Fibroblast of upper back skin (primary cell): ENCODE measurements at regions not wholly inside any gene's neighbourhood (a gene's known extent, or its start where the extent isn't known, plus 50 kb on each side); places are given as distances from the start of the nearest gene placed in this dataset.
"Not testable (repeated sequence)": the region's sequence is repeated elsewhere in the genome, so short reads cannot be mapped to it uniquely, and the experiment has no call there.

Experiments
- DNase-seq: peaks from one replicate; pipeline ENCODE4 v3.0.0-alpha.2; 2013

DNA sequence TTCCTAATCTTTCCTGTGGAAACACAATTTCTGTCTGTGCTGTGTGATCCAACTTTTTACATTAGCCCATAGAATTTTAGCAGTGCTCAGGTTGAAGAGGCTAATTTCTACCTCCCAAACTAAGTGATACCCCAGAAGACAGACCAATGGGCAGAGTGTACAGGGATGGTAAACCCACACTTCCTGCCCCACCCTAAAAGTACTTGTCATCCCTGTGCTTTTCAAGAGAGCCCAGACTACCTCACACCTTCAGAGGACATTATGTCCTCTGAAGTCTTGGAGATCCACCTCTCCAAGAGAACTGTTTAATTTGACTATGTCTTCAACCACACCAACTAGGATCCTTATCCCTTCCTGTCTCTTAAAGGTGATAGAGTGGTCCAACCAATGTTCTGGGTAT, 82.0 kb upstream of the ACSL1 start:
- DNase-seq, result no peak

DNA sequence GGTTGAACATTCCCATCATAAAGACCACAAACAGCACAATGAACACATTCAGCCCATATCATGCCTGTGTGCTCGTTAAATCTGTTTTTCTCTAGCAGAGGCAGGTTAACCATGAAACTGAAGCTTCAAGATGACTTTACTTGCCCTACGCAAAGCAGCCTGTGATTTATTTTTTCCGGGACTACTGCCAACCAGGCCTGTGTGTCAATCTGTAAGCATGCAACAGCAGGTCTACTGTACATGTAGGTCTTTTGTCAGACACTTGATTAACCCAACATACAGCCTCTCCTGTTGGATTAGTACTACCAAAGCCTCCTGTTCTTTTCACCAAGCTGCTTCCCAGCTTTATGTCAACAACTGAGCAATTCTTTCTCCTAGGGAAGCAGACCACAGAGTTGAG, 85.5 kb upstream of the ACSL1 start:
- peak; percentile 66 for DNase-seq

DNA sequence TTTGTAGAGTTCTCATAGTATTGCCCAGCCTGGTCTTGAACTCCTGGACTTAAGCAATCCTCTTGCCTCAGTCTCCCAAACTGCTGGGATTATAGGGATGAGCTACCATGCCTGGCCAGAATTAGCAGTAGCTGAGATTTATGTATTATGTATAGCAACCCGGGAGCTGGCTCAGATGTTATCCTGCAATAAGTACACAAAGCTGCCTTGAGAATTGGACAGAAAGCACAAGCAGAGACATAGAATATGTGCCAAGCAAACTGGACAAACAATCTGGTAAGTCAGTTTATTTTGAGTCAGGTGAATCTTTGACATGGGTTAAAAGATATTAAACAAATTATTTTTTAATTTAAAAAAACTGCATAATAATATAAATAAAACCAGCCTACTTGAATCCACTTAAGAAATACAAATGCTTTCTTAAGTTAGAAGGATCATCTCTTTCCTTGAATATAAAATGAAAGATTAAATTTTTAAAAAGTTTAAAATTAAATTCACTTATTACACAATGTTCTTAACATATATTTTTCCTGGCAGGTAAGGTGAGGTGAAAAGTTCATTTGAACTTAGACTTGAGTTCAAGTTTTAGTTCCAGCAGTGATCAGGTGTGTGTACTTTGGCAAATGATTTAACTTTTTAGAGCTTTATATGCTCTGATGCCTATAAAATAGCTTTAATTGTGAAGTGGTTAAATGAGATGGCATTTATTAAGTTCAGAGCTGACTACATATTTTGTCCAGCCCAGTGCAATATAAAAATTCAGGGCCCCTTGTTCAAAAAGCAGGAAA, 87.8 kb upstream of the ACSL1 start:
- DNase-seq, result no peak

DNA sequence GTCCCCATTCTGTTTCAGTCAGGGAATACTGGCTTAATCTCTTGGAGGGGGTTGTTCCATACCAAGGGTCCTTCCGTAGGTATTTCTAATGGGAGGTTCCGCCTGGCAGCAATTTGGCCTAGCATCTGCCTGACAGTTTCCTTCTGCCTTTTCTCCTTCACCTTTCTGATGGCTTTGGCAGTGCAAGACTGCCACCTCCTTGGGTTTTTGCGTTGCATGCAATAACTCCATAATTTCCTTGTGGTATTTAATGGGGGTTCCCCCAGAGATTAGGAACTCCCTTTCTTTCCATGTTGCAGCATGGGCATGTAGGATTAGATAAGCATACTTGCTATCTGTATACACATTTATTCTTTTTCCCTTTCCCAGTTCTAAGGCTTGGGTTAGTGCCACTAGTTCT, 93.0 kb upstream of the ACSL1 start:
- DNase-seq, result not testable (repeated sequence)

DNA sequence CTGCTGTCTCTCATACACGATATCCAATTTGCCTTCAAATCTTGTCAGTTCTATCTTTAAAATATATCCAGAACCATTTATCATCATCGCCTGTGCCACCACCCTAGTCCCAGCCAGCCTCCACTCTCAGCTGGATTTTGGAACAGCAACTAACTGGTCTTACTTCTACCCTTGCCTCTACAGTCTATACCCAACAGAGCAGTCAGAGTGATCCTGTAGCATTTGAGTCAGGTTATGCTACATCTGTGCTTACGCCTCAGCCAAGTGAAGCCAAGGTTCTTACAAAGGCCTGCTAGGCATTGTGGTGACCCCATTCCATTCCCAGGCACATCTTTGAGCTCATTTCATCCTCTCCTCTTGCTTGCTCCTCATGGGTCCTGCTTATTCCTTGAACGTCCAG, 95.7 kb upstream of the ACSL1 start:
- no peak for DNase-seq

DNA sequence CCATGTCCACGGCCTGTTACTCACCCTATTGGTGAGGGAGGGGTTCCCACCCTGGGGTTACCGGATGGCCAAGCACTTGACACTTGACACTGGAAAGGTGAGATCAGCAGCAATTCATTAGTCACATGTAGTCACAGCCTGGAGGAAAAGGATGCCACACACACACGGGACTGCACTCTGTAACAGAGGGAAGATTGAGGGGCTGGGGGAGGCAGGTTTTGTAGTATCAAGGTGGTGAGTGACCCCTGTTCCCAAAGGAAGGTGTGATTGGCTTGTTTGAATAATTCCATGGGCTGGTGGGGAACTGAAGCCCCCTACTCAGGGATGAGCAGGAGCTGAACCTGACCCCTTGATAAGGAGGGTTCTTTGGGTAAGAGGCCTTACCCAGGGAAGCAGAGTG, 96.0 kb upstream of the HELT start:
- no peak for DNase-seq

DNA sequence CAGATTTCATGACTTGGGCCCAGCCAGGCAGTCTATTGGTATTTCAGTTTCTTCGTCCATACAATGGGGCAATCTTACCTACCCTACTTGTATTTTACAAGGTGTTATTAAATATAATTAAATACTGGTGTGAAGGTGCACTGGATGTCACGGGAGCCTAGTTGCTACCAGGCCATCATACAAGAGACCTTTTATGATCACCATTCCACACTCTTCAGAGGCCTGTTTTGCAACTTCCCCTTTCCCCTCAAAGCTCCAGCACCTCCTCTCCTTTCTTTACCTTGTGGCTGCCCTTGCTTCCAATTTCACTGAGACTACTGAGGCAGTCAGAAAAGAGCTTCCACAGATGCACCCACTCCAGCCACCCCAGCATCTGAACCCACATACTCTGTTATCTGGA, 93.8 kb upstream of the HELT start:
- no peak for DNase-seq

DNA sequence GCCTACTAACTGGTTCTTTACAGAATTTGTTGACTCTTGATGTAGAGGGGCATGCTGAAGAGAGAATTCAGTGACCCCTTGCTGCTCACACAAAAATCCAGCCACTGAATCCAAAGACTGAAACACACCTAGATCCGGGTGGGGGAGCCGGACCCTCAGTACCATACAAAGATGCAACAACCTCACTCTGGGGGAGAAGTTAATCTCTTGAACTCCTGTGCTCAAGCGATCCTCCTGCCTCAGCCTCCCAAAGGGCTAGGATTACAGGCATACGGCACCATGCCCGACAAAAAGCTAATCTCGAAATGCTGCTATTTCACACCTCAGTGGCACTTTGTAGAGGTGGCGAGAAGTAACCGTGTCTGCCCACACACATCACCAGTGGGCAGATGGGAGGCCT, 88.8 kb upstream of the HELT start:
- no peak for DNase-seq

DNA sequence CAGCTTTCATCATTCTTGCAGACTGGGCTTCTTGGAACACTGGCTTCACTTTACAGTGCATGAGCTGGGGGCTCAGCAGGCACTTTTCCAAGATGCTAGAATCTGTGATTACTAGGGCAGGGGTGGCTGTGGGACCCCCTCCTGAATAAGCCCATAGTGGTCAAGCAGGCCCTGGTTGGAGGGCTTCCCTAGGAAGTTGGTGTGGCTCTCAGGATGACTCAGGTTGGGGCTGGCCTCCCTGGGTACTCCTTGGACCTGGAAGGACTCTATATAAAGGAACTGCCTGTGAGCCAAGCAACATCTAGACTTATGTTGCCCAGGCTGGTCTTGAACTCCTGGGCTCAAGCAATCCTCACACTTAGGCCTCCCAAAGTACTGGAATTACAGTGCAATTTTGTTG, 88.3 kb upstream of the HELT start:
- DNase-seq, result no peak

DNA sequence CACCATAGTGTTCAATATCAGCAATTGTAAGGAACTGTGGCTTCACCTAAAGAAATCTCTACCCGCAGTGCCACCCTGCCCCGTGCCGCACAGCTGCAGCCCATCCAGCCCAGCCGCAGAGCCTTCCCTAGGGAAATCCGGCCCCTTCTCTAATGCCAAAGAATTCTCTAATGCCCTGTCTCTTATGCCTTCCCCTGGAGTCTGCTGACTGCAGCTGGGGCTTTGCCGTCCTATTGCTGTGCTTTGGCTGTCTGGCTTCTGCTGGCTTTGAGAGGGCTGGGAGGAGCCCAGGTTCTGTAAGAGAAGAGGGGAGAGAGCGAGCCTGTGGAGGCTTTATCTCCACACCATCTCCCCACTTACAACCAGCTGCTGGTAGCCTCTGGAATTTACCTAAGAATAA, 85.9 kb upstream of the HELT start:
- DNase-seq, result no peak

DNA sequence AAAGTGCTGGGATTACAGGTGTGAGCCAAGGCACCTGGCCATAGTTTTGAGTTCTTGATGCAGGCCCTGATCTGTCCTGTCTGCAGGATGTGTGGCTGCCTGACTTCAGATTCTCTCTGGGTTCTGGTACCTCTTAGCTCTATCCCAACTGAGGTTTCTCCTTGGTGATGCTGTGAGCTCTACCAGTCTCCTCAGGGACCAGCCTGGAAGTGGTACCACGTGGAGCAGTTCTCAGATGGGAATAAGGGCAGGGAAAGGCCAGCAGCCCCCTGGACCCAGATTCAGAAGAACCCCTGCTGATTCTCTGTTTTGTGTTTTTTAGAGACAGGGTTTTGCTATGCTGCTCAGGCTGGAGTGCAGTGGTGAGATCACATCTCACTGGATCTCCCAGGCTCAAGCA, 85.0 kb upstream of the HELT start:
- no peak for DNase-seq

DNA sequence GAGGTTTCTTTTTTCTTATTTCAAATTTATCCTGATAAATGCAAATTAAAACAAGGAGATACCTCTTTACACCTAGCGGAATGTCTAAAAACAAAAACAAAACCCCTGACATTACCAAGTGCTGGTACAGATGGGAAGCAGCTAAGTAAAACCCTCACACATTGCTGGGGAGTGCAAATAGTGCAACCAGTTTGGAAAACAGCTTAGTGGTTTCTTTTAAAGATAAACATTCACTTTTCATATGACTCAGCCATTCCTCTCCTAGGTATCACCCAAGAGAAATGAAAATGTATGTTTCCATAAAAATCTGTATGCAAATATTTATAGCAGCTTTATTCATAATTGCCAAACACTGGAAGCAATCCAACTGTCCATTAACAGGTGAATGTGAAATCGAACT, 84.1 kb upstream of the HELT start:
- DNase-seq, result no peak

DNA sequence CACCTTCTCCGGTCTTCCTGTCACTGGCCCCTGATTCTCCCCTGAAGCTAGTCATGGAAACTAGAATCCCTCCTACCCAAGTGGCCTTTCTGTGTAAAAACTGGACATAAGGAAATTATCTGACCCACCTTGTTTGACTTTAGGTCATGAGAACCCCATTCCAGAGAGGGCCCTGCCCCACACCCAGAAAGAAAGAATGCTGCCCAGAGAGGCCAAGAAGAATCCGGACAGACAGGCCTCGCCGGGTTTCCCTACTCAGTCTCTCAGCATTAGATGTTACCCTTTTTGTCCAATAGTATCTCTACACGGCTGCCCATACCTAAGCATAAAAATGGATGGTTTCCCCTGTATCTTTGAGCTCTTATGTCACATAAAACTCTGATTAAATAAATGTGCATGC, 83.3 kb upstream of the HELT start:
- DNase-seq, result no peak

DNA sequence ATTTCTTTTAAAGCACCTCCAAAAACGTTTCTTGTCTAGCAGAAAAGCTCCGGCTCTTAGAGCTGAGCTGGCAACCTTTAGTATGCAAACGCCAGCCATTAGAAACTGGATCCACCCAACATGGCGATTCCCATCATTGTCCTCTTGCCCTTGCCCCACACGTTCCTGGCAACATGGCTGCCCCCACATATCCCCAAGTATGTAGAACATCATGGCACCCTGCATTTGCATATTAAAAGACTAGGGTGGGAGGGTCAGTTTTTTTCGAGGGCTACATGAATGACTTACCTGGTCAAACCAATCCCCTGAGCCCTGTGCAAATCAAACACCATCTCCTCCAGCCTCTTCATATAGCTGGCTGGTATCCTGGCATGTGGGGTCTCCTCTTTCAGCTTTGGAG, 82.2 kb upstream of the HELT start:
- no peak for DNase-seq

DNA sequence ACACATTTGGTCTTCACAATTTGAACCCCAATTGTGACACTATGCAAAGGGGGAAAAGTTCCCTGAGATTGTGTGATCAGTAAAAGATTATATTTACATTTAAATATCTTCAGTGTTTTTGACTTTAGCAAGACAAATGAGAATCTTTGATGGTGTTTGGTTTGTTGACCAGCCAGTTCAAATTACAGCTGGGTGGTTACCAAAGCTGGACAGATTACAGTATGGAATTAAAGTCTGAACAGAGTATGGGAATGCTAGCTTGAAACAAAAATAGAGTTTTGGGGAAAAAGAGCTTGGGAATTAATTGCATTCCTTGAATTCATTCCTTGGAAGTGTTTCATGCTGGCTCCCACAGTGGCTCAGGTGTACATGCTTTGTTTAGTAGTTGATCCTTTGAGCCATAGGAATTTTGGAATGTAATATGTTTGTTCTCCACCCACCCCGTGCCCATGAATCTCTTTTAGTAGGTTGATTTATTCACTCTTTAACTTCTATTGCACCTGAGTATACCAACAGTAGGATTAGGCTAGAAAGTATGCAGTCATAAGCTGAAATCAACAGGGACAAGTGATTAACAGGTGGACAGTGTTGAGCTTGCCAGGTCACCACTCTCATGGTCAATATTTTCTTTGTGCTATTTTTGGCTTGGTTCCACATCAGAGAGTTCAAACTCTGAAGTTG, 81.1 kb upstream of the HELT start:
- DNase-seq, result no peak

DNA sequence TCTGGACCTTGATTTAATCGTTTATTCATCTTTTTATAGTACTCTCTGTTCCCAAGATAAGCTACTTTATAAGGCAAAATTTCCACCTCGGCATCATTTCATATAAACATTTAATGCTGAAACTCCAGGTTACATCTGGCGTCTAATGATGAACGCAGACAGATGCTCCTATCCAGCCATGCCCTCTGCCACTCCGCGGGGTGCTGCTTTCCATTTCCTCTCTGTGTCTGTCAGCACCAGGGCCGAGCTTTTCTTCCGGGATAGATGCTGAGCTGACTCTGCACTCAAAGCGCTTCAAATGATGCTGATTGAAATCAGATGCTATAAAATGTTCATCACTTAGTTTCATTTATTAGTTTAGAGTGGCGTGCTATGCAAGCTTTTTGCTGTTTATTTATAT, 80.5 kb upstream of the HELT start:
- no peak for DNase-seq

DNA sequence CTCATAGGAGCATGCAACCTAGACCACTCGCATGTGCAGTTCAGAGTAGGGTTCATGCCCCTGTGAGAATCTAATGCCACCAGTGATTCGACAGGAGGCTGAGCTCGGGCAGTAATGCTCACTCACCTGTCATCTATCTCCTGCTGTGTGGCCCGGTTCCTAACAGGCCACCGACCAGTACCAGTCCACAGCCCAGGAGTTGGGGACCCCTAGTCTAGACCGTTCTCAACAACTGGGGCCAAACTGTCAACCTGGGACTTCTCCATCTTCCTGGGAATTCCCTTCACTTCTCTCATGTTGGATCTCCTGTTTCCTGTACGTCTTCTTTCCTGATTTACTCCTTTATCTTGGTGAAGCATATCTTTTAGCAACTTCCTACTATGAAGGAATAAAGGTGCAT, 79.4 kb upstream of the HELT start:
- no peak for DNase-seq

DNA sequence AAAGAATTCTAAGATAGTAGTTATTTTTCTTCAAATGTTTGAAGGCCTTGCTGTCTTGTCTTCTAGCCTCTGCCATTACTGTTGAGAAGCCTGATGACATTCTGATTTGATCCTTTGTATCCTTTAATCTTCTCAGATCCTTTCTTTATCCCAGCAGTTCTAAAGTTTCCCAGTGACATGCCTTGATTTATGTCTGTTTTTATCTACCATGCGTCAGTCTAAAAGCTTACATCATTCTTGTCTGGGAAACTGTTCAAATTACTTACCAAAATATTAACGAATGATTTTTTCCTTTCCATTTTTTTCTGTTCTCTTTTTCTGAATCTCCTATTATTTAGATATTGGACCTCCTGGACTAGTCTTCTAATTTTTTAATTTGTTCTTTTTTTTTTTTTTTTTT, 78.3 kb upstream of the HELT start:
- no peak for DNase-seq

DNA sequence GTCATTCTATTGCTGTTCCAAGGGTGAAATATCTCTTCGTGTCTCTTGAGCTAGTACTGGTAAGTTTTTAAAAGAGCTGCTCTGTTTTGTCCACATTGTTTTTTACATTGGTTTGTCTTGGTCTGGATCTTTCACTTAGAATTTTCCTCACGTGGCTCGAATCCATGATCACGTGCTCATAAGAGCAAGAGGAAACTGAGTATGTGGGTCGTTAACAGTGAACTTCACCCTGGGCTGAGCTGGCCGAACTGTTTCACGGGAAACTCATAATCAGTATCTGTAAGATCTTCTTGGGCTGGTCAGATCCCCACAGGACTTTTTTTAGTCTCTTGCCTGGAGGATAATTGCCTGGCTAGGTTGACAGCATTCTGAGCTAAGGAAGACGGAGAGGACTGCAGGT, 77.8 kb upstream of the HELT start:
- no peak for DNase-seq

DNA sequence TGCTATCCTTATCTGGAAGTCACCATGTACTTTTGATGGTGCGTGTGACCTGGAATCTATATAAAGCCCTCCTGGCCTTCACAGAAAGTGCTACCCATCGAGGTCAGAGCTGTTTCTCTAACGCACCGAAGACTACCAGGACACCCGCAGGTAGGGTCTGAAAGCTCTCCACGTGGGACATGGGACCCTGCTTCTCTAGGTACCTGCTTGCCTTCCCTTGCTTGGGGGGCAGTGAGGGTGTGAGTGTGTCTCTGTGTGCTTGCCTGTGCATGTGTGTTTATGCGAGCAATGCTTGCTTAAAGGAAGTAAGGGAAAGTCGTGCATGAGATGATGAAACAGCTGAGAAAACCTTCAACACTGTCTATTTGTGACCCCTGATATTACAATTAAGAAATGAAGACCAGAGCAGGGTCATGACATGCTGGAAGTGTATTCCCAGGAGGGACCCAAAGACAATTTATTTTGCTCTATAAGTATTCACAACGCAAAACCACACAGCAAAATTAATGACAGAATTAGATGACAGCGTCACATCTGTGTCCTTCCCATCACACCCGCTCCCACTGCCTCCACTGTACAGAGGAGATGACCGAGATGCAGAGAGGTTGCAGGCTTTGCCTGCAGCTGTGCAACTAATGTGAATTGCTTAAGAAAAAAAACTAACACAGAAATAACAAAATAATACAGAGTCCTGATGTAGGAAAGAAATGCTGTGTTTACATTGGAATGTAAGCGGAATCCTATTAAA, 76.4 kb upstream of the HELT start:
- no peak for DNase-seq

DNA sequence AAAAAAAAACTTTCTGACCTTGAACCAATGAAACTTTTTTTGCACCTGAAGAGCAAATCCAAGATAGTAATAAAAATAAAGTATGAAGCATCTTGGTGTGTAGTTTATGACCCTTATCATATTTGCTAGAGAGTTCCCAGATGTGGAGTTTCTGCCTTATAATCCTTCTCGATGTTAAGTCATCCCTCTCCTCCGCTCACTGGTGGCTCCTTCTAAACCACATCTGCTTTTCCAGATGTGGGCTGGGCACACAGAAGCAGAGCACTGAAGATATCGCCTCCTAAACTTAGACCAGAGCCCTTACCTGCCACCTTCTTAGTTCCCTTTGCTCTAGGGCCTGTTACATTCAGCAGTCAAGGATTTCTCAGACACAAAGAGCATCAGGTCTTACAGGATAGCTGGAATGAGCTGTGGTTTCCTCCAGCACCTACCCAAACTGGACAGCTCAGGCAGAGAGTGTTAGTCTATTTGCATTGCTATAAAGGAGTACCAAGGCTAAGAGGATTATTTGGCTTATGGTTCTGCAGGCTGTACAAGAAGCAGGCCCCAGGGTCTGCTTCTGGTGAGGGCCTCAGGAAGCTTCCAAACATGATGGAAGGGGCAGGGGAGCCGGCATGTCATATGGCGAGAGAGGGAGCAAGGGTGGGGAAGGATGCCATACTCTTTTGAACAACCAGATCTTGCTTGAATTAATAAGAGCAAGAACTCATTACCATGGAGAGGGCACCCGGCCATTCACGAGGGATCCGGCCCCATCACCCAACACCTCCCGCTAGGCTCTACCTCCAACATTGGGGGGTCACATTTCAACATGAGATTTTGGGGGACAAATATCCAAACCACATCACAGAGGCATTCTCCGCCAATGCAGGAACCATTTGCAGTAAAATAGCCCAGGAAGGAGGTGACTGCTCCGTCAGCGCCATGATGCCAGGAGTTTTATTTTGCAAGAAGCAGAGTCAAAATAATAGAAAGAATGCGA, 75.6 kb upstream of the HELT start:
- no peak for DNase-seq

DNA sequence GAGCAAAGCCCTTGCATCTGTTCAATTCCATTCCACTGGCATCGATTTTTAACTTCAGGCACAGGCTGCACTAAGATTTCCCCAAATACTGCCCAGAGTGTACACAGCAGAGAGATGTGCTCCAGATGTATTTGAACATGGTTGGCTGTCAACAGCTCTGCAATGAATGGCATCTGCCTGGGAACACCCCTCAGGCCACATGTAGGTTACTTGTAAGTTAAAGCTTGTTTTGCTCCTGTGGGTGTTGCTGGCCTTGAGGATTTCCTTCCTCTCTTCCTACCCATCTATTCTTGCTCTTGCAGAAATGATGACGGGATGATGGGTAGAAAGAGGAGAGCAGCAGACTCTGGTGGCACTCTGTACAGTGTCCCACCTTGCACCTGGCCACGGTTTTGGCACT, 69.3 kb upstream of the HELT start:
- no peak for DNase-seq
